AG04449 (cell line): ENCODE measurements at regions not wholly inside any gene's neighbourhood (a gene's known extent, or its start where the extent isn't known, plus 50 kb on each side); places are given as distances from the start of the nearest gene placed in this dataset.

ENCODE experiments used
- CTCF ChIA-PET: fragments of 350-600 bp; formaldehyde crosslinking; extraction: SDS; loops from one replicate; lab custom pipeline; 2021; ENCODE audit warnings: antibody characterized with exemption; lab: Yijun Ruan, JAX
- POLR2A ChIA-PET: fragments of 400-600, 350-600 bp; formaldehyde crosslinking; extraction: SDS; loops from one replicate; lab custom pipeline; 2020; ENCODE audit warnings: antibody characterized with exemption, inconsistent platforms; lab: Yijun Ruan, JAX
- DNase-seq: peaks from one replicate; pipeline ENCODE4 v3.0.0-alpha.2; 2010; ENCODE audit warnings: low read depth, low spot score
- H3K4me3 ChIP-seq: 2 replicates; pipeline ENCODE4 v1.5.1; 2011; ENCODE audit warnings: low read depth, mild to moderate bottlenecking, control low read depth, low read length
- TF ChIP-seq, protein P1 (sequence below): IDR thresholded peaks from one replicate; pipeline ENCODE4 v1.5.1; 2011; ENCODE audit warnings: mild to moderate bottlenecking, moderate library complexity, low read length, control low read depth, inconsistent platforms; ENCODE audit not compliant: insufficient read depth; ENCODE audit errors: missing control alignments

DNA sequence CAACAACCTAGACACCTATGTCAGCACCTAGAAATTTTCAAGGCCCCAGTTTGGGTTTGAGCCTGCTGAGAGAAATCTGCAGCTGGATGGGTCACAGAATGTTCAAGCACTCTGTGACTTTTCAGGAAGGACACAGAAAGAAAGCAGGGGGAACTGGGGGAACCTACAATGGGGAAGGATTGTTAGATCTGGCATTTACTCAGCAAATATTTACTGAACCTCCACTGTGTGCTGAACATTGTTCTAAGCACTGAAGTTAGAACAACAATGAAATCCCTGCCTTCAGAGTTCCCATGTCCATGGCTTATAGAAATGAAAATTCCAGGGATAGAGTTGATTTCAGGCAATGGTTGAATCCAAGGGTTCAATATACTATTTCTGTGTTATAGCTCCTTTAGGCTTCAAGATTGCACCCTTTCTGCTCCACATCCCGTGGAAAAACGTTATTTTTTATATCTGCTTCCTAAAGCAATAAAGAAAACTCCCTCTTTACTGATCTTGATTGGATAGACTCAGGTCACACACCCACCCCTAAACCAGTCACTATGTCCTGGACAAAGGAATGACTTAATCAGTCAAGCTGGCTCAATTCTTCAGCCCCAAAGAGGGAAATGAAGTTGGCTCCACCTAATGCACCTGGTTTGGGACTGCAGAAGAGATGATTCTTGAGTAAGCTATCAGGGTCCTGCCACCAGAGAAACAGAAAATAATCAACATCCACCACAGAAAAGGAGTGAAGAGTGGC is 95.1 kb downstream of the OR5AK2 start:
- ChIA-PET CTCF (interaction anchor here (0.6 kb wide), 1 partner anchor 11 kb away, joined by 4 read pairs; no protein-coding TSS in a partner anchor), POLR2A (no interaction called here)
- TF ChIP-seq, protein P1, sequence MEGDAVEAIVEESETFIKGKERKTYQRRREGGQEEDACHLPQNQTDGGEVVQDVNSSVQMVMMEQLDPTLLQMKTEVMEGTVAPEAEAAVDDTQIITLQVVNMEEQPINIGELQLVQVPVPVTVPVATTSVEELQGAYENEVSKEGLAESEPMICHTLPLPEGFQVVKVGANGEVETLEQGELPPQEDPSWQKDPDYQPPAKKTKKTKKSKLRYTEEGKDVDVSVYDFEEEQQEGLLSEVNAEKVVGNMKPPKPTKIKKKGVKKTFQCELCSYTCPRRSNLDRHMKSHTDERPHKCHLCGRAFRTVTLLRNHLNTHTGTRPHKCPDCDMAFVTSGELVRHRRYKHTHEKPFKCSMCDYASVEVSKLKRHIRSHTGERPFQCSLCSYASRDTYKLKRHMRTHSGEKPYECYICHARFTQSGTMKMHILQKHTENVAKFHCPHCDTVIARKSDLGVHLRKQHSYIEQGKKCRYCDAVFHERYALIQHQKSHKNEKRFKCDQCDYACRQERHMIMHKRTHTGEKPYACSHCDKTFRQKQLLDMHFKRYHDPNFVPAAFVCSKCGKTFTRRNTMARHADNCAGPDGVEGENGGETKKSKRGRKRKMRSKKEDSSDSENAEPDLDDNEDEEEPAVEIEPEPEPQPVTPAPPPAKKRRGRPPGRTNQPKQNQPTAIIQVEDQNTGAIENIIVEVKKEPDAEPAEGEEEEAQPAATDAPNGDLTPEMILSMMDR, result no peak

DNA sequence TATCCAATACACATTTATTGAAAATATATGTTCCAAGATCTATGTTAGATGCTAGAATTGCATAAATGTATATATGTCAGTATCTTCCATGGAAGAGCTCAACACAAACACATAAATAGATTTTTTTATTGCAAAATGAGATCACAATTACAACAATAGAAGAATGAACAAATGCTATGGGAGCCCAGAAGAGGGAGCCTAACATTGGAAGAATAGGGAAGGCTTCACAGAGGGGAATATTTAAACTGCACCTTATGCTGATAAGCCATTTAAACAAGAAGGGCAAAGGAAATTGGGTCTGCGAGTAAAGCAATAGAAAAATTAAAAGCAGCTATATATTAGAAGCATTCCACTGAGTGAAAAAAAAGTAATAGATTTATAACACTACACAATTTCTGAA is 96.1 kb upstream of the LRRC55 start:
- ChIA-PET POLR2A (no interaction called here), CTCF (interaction anchor here (0.6 to 1.7 kb wide), 6 partner anchors 9 to 242 kb away, joined by 3 to 23 read pairs (median 3); no protein-coding TSS in a partner anchor)
- H3K4me3 ChIP-seq, result no peak overlapping the region
- DNase-seq, result no peak
- TF ChIP-seq, protein P1, result no peak

More for the DNA sequence above, 95.1 kb downstream of the OR5AK2 start:
- no peak for DNase-seq
- H3K4me3 ChIP-seq, result no peak overlapping the region

DNA sequence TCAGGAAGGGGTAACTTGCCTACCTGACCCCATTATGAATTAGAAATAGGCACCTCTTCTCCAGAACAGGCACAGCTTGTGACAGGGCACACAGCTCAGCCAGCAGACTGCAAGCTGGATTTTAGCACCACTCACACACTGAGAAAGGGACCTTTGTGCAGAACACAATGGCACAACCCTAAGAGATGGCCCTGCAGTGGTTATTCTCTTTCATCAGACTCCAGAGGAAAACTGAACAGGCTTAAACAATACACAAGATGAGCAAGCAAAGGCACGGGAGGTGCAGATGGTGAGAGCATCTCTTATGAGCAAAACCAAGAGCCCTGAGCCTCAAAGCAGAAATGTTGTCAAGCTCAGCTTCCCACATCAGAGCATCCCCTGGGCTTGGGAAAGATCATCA is 93.8 kb upstream of the LRRC55 start:
- CTCF ChIA-PET, result no interaction called here
- no peak for DNase-seq
- TF ChIP-seq, protein P1, result no peak
- no peak overlapping the region for H3K4me3 ChIP-seq
- POLR2A ChIA-PET, result no interaction called here

DNA sequence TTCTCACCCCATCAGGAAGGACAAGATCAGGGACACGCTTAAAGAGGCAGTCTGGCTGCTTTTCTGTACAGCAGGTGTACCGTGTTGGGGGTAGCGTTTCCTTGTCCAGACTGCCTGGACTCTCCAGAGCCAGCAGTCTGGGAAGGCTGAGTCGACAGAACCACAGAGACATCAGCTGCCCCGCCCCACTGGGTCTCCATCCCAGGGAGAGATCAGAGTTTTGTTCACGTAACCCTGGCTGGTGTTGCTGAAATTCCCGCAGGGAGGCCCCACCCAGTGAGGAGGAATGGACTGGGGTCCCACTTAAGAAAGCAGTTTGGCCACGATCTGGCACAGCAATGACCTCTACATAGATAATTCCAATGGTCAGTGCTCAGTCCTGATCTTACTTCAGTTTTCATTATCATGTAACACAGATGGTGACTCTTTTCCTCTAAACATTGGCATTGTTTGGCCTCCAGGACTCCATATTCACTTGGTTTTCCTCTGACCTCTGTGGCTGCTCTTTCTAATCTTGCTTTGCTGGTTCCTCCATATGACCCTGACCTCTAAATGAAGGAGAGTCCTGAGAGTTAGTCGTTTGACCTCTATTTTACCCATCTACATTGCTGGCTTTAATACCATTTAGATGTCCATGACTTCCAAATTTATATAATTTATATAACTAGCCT is 89.6 kb upstream of the LRRC55 start:
- ChIA-PET POLR2A (no interaction called here), CTCF (interaction anchor here (3.7 kb wide), 1 partner anchor 157 kb away, joined by 13 read pairs; no protein-coding TSS in a partner anchor)
- DNase-seq, result no peak
- TF ChIP-seq, protein P1, result no peak
- H3K4me3 ChIP-seq, result no peak overlapping the region

DNA sequence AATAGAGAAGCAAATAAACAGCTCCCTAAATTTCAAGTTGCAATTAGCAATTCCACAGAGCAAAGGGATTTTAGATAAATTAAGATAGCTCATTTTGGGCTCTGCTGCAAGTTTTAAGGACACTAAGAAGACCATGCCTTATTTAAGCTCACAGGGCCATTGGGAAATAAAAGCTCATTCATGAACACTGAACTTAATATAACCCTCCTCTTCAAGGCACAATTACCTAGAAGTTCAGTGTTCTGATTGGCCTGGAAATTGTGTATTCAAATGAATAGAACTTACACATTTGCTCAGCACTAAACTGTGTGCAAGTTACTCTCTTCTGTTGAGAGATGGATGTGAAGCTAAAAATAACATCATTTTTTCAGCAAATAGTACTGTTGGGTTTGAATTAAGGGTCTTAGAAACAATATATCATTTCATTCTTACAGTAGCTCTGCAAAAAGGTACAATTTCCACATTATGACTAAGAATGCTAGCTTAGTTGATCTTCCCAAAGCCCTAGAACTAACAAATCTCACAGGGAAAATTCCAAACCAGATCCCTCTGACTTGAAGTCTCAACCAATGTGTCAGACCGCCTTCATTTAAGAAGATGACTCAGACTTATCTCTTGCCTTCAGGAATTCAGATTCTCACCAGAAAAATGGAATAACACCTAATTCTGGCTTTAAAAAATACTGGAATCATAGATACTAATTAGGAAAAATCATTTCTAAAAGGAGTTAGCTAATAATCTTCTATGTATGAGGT is 87.4 kb upstream of the LRRC55 start:
- TF ChIP-seq, protein P1, result no peak
- CTCF ChIA-PET, result interaction anchor here (1.0 to 3.7 kb wide), 5 partner anchors 9 to 155 kb away, joined by 3 to 13 read pairs (median 4); no protein-coding TSS in a partner anchor
- POLR2A ChIA-PET, result interaction anchor here (0.7 kb wide), 1 partner anchor 22 kb away, joined by 3 read pairs; no protein-coding TSS in a partner anchor
- no peak overlapping the region for H3K4me3 ChIP-seq
- peak; percentile 59 for DNase-seq
